GM19438 (cell line): ENCODE measurements at regions not wholly inside any gene's neighbourhood (a gene's known extent, or its start where the extent isn't known, plus 50 kb on each side); places are given as distances from the start of the nearest gene placed in this dataset.

Experiments used
- ATAC-seq: cut with Tn5 transposase; IDR thresholded peaks from one replicate; pipeline ENCODE4 v1.9.1; 2021; ENCODE audit warnings: low read depth; ENCODE audit not compliant: unreplicated experiment

GRCh38 chr5:158380661-158381060 lies 521.7 kb upstream of the CLINT1 start:
- ATAC-seq, result no peak

GRCh38 chr5:158378931-158379330 lies 520.0 kb upstream of the CLINT1 start:
- no peak for ATAC-seq

GRCh38 chr5:158376679-158377078 lies 517.7 kb upstream of the CLINT1 start:
- no peak for ATAC-seq

- ATAC-seq, result no peak
Observed at GRCh38 chr5:158375531-158375930, 516.6 kb upstream of the CLINT1 start.

- no peak for ATAC-seq
Observed at GRCh38 chr5:158373608-158374395, 514.9 kb upstream of the CLINT1 start.

- ATAC-seq, result no peak
Observed at GRCh38 chr5:158369241-158369640, 510.3 kb upstream of the CLINT1 start.

GRCh38 chr5:158368686-158369085 lies 509.7 kb upstream of the CLINT1 start:
- ATAC-seq, result no peak

- ATAC-seq, result no peak
Observed at GRCh38 chr5:158364367-158364766, 505.4 kb upstream of the CLINT1 start.

GRCh38 chr5:158354958-158355357 lies 496.0 kb upstream of the CLINT1 start:
- ATAC-seq, result no peak

GRCh38 chr5:158351485-158352125 lies 492.7 kb upstream of the CLINT1 start:
- ATAC-seq, result no peak

GRCh38 chr5:158349987-158350386 lies 491.0 kb upstream of the CLINT1 start:
- ATAC-seq, result no peak

- ATAC-seq, result no peak
Observed at GRCh38 chr5:158344376-158344775, 485.4 kb upstream of the CLINT1 start.

GRCh38 chr5:158340608-158341007 lies 481.7 kb upstream of the CLINT1 start:
- no peak for ATAC-seq

- no peak for ATAC-seq
Observed at GRCh38 chr5:158326256-158326655, 467.3 kb upstream of the CLINT1 start.

- ATAC-seq, result no peak
Observed at GRCh38 chr5:158324236-158324635, 465.3 kb upstream of the CLINT1 start.

- no peak for ATAC-seq
Observed at GRCh38 chr5:158322620-158323019, 463.7 kb upstream of the CLINT1 start.

GRCh38 chr5:158320934-158321333 lies 462.0 kb upstream of the CLINT1 start:
- no peak for ATAC-seq

- no peak for ATAC-seq
Observed at GRCh38 chr5:158320178-158320674, 461.3 kb upstream of the CLINT1 start.

- no peak for ATAC-seq
Observed at GRCh38 chr5:158317507-158317906, 458.6 kb upstream of the CLINT1 start.

GRCh38 chr5:158313733-158314464 lies 455.0 kb upstream of the CLINT1 start:
- ATAC-seq, result no peak

GRCh38 chr5:158313027-158313732 lies 454.2 kb upstream of the CLINT1 start:
- no peak for ATAC-seq
